Testis (tissue), 2 donors: ENCODE measurements at regions not wholly inside any gene's neighbourhood (a gene's known extent, or its start where the extent isn't known, plus 50 kb on each side); places are given as distances from the start of the nearest gene placed in this dataset.

Experiments used
- CTCF ChIP-seq, 3 experiments: fragments of 450-650 bp in 2 of 3; fragments of 200-600 bp in 1 of 3; sonication (generic) in 1 of 3; IDR thresholded peaks; one replicate each; pipeline ENCODE4 v1.5.1; 2016 to 2019; ENCODE audit warnings: antibody characterized with exemption in 3 of 3, mild to moderate bottlenecking in 2 of 3, moderate library complexity in 1 of 3
- POLR2A ChIP-seq: fragments of 450-650 bp; IDR thresholded peaks from one replicate; pipeline ENCODE4 v1.6.1; 2017; ENCODE audit warnings: antibody characterized with exemption, mild to moderate bottlenecking, moderate library complexity

GRCh38 chr7:88363249-88363648 is 56.6 kb upstream of the STEAP4 start:
- TF ChIP-seq POLR2A, result no peak
- no peak for TF ChIP-seq CTCF (IDR thresholded peaks at IDR 0.05)
